Caki2 (cell line): ENCODE measurements at regions not wholly inside any gene's neighbourhood (a gene's known extent, or its start where the extent isn't known, plus 50 kb on each side); places are given as distances from the start of the nearest gene placed in this dataset.
"Not testable (repeated sequence)": the region's sequence is repeated elsewhere in the genome, so short reads cannot be mapped to it uniquely, and the experiment has no call there.

Experiments
- DNase-seq: peaks from one replicate; pipeline ENCODE4 v3.0.0-alpha.2; 2015; ENCODE audit warnings: low read depth
- in situ Hi-C: cut with HindIII; loops from 2 replicates; pipeline ENCODE4 v1.10.0; 2016; ENCODE audit warnings: low sequenced_read_pairs, low pct_unique_long_range_greater_than_20kb, mixed read lengths

- no peak for DNase-seq
- in situ Hi-C loops: no loop called here
Measured at GRCh38 chr13:112208656-112209055, 141.7 kb downstream of the SOX1 start.

GRCh38 chr13:112209266-112209665 lies 142.3 kb downstream of the SOX1 start:
- in situ Hi-C loops: no loop called here
- DNase-seq: no peak

- in situ Hi-C loops: no loop called here
- no peak for DNase-seq
Measured at GRCh38 chr13:112209711-112210110, 142.8 kb downstream of the SOX1 start.

DNA sequence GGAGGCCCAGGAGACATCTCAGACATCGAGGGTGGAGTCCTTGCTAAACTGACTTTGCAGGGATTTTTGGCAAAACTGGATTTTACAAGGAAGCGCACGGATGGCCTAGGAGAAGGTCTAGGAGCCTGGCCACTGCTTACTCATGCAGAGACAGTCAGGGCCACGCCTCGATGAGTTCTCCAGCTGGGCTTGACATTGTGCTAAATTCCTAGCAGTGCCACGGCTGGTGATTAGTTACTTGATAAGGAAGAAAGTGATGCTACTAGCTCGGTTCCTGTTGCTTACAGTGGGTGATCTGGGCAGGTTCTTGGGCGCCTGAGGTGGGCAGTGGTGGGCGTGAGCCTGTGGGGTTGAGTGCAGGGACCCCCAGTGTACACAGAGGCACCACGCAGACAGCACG lies 143.4 kb downstream of the SOX1 start:
- in situ Hi-C loops: no loop called here
- DNase-seq: peak; percentile 40

DNA sequence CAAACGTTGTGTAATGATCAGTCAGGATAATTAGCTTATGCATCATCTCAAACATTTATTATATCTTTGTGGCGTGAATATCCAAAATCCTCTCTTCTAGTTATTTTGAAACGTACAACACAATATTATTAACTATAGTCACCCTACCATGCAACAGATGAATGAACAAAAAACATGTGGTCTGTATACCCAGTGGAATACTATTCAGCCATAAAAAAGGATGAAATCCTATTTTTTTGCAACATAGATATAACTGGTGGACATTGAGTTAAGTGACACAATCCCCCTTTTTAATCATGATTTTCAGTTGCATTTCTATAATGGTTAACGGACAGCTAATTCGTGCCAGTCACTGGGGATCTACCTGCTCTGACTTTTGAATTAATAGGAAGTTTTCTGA lies 145.6 kb downstream of the SOX1 start:
- no peak for DNase-seq
- in situ Hi-C loops: no loop called here

- DNase-seq: no peak
- in situ Hi-C loops: no loop called here
Measured at GRCh38 chr13:112213467-112214255, 146.7 kb downstream of the SOX1 start.

- in situ Hi-C loops: no loop called here
- DNase-seq: no peak
Measured at GRCh38 chr13:112215871-112216270, 148.9 kb downstream of the SOX1 start.

DNA sequence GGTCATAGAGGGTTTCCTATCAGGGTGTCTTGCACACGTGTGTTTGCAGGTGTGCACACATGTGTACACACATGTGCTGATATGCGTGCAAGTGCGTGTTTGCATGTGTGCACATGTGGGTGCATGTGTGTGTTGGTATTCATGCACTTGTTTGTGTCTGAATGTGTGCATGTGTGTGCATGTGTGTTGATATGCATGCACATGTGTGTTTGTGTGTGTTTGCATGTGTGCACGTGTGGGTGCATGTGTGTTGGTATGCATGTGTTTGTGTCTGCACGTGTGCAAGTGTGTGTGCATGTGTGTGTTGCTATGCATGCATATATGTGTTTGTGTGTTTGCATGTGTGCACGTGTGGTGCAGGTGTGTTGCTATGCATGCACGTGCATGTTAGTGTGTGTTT lies 150.5 kb downstream of the SOX1 start:
- DNase-seq: no peak
- in situ Hi-C loops: no loop called here

DNA sequence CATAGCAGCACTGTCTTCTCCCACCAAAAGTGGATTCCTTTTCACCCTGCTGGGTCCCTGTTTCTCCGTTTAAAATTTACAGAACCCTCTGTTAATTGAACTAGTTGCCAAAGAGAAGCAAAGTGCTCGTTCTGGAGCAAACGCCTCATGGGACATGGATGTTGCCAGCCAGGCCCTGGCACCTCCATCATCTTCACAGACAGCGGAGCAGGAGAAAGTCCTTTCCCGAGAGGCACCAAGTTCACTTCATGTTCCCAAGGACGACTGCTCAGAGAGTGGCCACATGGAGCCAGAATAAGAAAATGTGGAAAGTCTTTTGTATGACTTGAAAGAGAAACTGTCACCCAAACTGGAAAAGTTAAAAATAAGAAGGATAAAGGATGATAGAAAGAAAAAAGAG lies 151.5 kb downstream of the SOX1 start:
- in situ Hi-C loops: no loop called here

GRCh38 chr13:112219740-112220139 lies 152.8 kb downstream of the SOX1 start:
- no peak for DNase-seq
- in situ Hi-C loops: no loop called here

More for the DNA sequence above, 151.5 kb downstream of the SOX1 start:
- DNase-seq: no peak

DNA sequence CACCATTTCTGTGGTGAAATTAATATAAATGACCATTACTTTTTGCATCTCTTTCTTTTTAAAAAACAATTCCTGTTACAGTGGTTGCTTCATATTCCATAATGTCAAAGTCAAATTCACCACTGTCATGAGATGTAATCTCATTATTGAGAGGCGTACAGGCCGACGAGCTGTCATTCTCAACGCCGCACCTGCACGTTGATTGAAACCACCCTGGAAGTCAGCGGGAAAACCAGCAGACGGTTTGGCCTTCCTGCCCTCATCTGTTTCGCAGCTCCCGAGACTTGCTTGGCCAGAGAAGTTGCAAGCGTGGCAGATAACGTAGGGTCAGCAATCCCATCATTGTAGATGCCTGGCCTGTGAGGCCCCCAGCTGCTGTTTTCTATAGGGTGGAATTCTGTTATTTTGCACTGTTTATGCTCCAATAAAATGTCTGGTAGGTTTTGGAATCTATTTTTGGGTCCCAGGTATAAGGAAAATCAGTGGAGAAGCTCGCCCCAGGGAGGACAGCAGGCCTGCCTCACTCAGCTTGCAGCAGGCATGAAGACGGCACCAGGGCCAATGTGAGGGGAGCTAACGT lies 153.4 kb downstream of the SOX1 start:
- in situ Hi-C loops: no loop called here
- no peak for DNase-seq

- DNase-seq: no peak
- in situ Hi-C loops: no loop called here
Measured at GRCh38 chr13:112220925-112221324, 154.0 kb downstream of the SOX1 start.

DNA sequence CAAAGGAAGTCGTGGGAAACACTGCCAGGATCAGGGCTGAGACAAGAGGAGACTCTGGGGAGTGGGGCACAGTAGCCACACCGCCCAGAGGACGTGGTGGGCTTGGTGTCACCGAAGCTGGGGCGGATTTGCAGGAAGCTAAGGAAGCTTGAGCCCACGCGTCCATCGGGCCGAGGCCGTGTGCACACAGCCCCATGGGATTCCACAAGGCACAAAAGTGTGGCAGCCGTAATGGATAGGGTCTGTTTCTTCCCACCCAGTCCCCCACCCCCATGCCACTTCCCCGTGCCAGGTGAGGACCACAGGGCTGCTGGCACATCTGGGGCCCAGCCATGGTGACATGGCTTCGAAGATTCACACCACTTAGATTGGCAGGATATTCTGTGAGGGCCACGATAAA lies 153.2 kb upstream of the SPACA7 start:
- DNase-seq: no peak
- in situ Hi-C loops: no loop called here

DNA sequence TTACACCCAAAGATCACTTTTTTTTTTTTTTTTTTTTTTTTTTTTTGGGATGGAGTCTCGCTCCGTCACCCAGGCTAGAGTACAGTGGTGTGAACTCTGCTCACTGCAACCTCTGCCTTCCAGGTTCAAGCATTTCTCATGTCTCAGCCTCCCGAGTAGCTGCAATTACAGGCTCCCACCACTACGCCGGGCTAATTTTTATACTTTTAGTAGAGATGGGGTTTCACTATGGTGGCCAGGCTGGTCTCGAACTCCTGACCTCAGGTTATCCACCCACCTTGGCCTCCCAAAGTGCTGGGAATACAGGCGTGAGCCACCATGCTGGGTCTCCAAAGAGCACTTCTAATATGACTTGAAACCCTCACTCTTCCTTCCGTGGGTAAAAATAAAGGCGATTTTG lies 152.2 kb upstream of the SPACA7 start:
- DNase-seq, in situ Hi-C loops: not testable (repeated sequence)

- DNase-seq: no peak
- in situ Hi-C loops: no loop called here
Measured at GRCh38 chr13:112225429-112226090, 150.6 kb upstream of the SPACA7 start.

- in situ Hi-C loops: no loop called here
- no peak for DNase-seq
Measured at GRCh38 chr13:112226320-112227002, 149.7 kb upstream of the SPACA7 start.

DNA sequence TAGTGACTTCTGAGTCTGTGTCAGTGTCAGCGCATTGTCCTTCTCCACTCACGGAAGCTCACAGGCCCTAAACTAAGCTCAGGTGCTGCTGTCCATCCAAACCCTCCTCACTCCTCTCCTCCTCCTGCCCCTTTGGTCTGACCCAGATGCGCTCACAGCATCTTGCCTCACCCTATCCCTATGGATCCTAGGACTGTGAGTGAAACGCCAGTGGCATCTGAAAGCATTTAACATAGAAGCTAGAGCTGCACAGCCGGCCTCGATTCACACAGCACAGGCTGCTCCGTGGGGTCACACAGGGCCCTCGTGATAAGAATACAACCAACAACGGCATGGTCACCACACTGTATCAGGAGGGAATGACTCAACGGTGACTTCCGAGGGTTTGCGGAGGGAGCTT lies 149.1 kb upstream of the SPACA7 start:
- no peak for DNase-seq
- in situ Hi-C loops: no loop called here

DNA sequence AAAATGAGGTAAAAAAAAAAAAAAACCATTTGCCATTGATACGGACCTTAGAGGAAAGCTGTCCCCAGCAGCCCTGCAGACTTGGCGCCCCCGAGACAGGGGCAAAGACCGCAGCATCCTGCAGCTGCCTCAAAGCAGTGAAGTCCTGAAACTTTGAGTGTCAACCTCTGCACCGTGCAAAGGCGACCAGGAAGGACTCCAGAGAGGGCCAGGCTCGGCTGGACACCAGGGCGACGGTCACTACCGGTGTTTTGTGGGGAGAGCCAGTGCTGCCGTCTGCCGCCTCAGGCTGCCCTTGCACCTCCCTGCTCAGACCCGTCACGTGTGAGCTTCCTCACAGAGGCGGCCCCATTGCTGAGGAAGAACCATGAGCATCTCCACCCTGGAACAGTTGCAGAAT lies 146.7 kb upstream of the SPACA7 start:
- DNase-seq: no peak
- in situ Hi-C loops: no loop called here
